ENCODE measurements at regions not wholly inside any gene's neighbourhood (a gene's known extent, or its start where the extent isn't known, plus 50 kb on each side); places are given as distances from the start of the nearest gene placed in this dataset.

- no peak for DNase-seq (ENCODE audit: low spot score)
Measured at GRCh38 chr13:34620862-34621261, 321.2 kb upstream of the NBEA start.

GRCh38 chr13:34623331-34623730 is 318.7 kb upstream of the NBEA start:
- DNase-seq (ENCODE audit: low spot score), result no peak

- no peak for DNase-seq (ENCODE audit: low spot score)
Measured at GRCh38 chr13:34627509-34628208, 314.4 kb upstream of the NBEA start.

GRCh38 chr13:34628209-34628682 is 313.8 kb upstream of the NBEA start:
- DNase-seq (ENCODE audit: low spot score), result no peak

GRCh38 chr13:34634448-34634847 is 307.6 kb upstream of the NBEA start:
- no peak for DNase-seq (ENCODE audit: low spot score)

GRCh38 chr13:34637138-34637537 is 304.9 kb upstream of the NBEA start:
- DNase-seq (ENCODE audit: low spot score), result no peak

GRCh38 chr13:34637636-34638035 is 304.4 kb upstream of the NBEA start:
- no peak for DNase-seq (ENCODE audit: low spot score)

- no peak for DNase-seq (ENCODE audit: low spot score)
Measured at GRCh38 chr13:34638897-34639296, 303.2 kb upstream of the NBEA start.

GRCh38 chr13:34640179-34640992 is 301.7 kb upstream of the NBEA start:
- no peak for DNase-seq (ENCODE audit: low spot score)

- DNase-seq (ENCODE audit: low spot score), result no peak
Measured at GRCh38 chr13:34640993-34641330, 301.1 kb upstream of the NBEA start.

- DNase-seq (ENCODE audit: low spot score), result no peak
Measured at GRCh38 chr13:34647379-34648150, 294.5 kb upstream of the NBEA start.

GRCh38 chr13:34654203-34654602 is 287.9 kb upstream of the NBEA start:
- DNase-seq (ENCODE audit: low spot score), result peak; percentile 23

GRCh38 chr13:34654647-34655046 is 287.4 kb upstream of the NBEA start:
- peak; percentile 27 for DNase-seq (ENCODE audit: low spot score)

- no peak for DNase-seq (ENCODE audit: low spot score)
Measured at GRCh38 chr13:34655554-34655953, 286.5 kb upstream of the NBEA start.

- peak; percentile 78 for DNase-seq (ENCODE audit: low spot score)
Measured at GRCh38 chr13:34657716-34658115, 284.4 kb upstream of the NBEA start.

- DNase-seq (ENCODE audit: low spot score), result no peak
Measured at GRCh38 chr13:34667286-34668218, 274.5 kb upstream of the NBEA start.

- peak; percentile 42 for DNase-seq (ENCODE audit: low spot score)
Measured at GRCh38 chr13:34671137-34671536, 270.9 kb upstream of the NBEA start.

GRCh38 chr13:34672631-34673030 is 269.4 kb upstream of the NBEA start:
- peak; percentile 40 for DNase-seq (ENCODE audit: low spot score)

- DNase-seq (ENCODE audit: low spot score), result no peak
Measured at GRCh38 chr13:34675626-34676025, 266.4 kb upstream of the NBEA start.

GRCh38 chr13:34678154-34678553 is 263.9 kb upstream of the NBEA start:
- DNase-seq (ENCODE audit: low spot score), result no peak

- DNase-seq (ENCODE audit: low spot score), result no peak
Measured at GRCh38 chr13:34681405-34681955, 260.6 kb upstream of the NBEA start.
